HG03457 (cell line): ENCODE measurements at regions not wholly inside any gene's neighbourhood (a gene's known extent, or its start where the extent isn't known, plus 50 kb on each side); places are given as distances from the start of the nearest gene placed in this dataset.
"Not testable (repeated sequence)": the region's sequence is repeated elsewhere in the genome, so short reads cannot be mapped to it uniquely, and the experiment has no call there.

Experiments used
- ATAC-seq: cut with Tn5 transposase; IDR thresholded peaks from one replicate; pipeline ENCODE4 v1.9.1; 2021; ENCODE audit warnings: moderate number of reproducible peaks; ENCODE audit not compliant: unreplicated experiment

- no peak for ATAC-seq
These were observed 912.5 kb upstream of the PABPC4L start for GRCh38 chr4:135114079-135114478.

- no peak for ATAC-seq
These were observed 896.5 kb upstream of the PABPC4L start for GRCh38 chr4:135098061-135098460.

- ATAC-seq = no peak
These were observed 871.8 kb upstream of the PABPC4L start for GRCh38 chr4:135073389-135073788.

GRCh38 chr4:135072553-135072952 is 871.0 kb upstream of the PABPC4L start:
- ATAC-seq = no peak

- ATAC-seq = no peak
These were observed 863.8 kb upstream of the PABPC4L start for GRCh38 chr4:135065366-135065765.

GRCh38 chr4:135050086-135050717 is 848.6 kb upstream of the PABPC4L start:
- ATAC-seq = no peak

- no peak for ATAC-seq
These were observed 831.1 kb upstream of the PABPC4L start for GRCh38 chr4:135032670-135033069.

GRCh38 chr4:135015771-135016170 is 814.2 kb upstream of the PABPC4L start:
- ATAC-seq = no peak

GRCh38 chr4:135007400-135007799 is 805.8 kb upstream of the PABPC4L start:
- no peak for ATAC-seq

- ATAC-seq = no peak
These were observed 797.6 kb upstream of the PABPC4L start for GRCh38 chr4:134999169-134999568.

- no peak for ATAC-seq
These were observed 760.4 kb upstream of the PABPC4L start for GRCh38 chr4:134961963-134962362.

- no peak for ATAC-seq
These were observed 757.3 kb upstream of the PABPC4L start for GRCh38 chr4:134958862-134959261.

- no peak for ATAC-seq
These were observed 753.5 kb upstream of the PABPC4L start for GRCh38 chr4:134955059-134955458.

- no peak for ATAC-seq
These were observed 751.2 kb upstream of the PABPC4L start for GRCh38 chr4:134952775-134953174.

GRCh38 chr4:134952305-134952704 is 750.7 kb upstream of the PABPC4L start:
- ATAC-seq = no peak

GRCh38 chr4:134948110-134948642 is 746.6 kb upstream of the PABPC4L start:
- no peak for ATAC-seq

GRCh38 chr4:134944115-134944514 is 742.5 kb upstream of the PABPC4L start:
- ATAC-seq = no peak

- no peak for ATAC-seq
These were observed 734.4 kb upstream of the PABPC4L start for GRCh38 chr4:134936014-134936413.

GRCh38 chr4:134935320-134935719 is 733.7 kb upstream of the PABPC4L start:
- ATAC-seq = no peak

- no peak for ATAC-seq
These were observed 732.6 kb upstream of the PABPC4L start for GRCh38 chr4:134934036-134934808.

GRCh38 chr4:134915355-134915754 is 713.8 kb upstream of the PABPC4L start:
- ATAC-seq = no peak

- not testable (repeated sequence) for ATAC-seq
These were observed 712.7 kb upstream of the PABPC4L start for GRCh38 chr4:134914250-134914649.
